GM23338 (cell line): ENCODE measurements at regions not wholly inside any gene's neighbourhood (a gene's known extent, or its start where the extent isn't known, plus 50 kb on each side); places are given as distances from the start of the nearest gene placed in this dataset.
A peak's percentile ranks its signal among the peaks of the same experiment; 100 is the strongest.

Source experiments
- ATAC-seq: fragments of 200-7000 bp; cut with Tn5 transposase; 3 replicates; pipeline ENCODE4 v1.9.1; 2020
- DNase-seq: peaks from one replicate; pipeline ENCODE4 v3.0.0-alpha.2; 2015; ENCODE audit warnings: low spot score
- H2AFZ ChIP-seq: fragments of 200-600 bp; sonication (generic); 2 replicates; pipeline ENCODE4 v1.8.0; 2016; ENCODE audit warnings: antibody characterized with exemption, mild to moderate bottlenecking, moderate library complexity
- H3F3A ChIP-seq: fragments of 200-600 bp; sonication (generic); replicated peaks from 2 replicates; pipeline ENCODE4 v1.8.0; 2017; ENCODE audit warnings: antibody characterized with exemption, mixed run types, low read depth
- H3K27ac ChIP-seq: fragments of 200-600 bp; sonication (generic); 2 replicates; pipeline ENCODE4 v1.6.1; 2016; ENCODE audit warnings: low read depth
- H3K27me3 ChIP-seq: fragments of 200-600 bp; sonication (generic); 2 replicates; pipeline ENCODE4 v1.8.0; 2016; ENCODE audit warnings: mild to moderate bottlenecking, mixed run types, moderate library complexity; ENCODE audit not compliant: insufficient read depth
- H3K36me3 ChIP-seq: fragments of 200-600 bp; sonication (generic); 2 replicates; pipeline ENCODE4 v1.8.0; 2016; ENCODE audit warnings: mild to moderate bottlenecking; ENCODE audit not compliant: insufficient read depth
- H3K4me1 ChIP-seq: fragments of 200-600 bp; sonication (generic); 2 replicates; pipeline ENCODE4 v1.8.0; 2016; ENCODE audit warnings: mild to moderate bottlenecking, moderate library complexity; ENCODE audit not compliant: insufficient read depth
- H3K4me2 ChIP-seq: fragments of 200-600 bp; sonication (generic); 2 replicates; pipeline ENCODE4 v1.7.1; 2017; ENCODE audit warnings: mixed run types
- H3K4me3 ChIP-seq: fragments of 200-600 bp; sonication (generic); 2 replicates; pipeline ENCODE4 v1.6.1; 2016; ENCODE audit warnings: mixed run types
- H3K79me2 ChIP-seq: fragments of 200-600 bp; sonication (generic); replicated peaks from 2 replicates; pipeline ENCODE4 v1.8.0; 2017; ENCODE audit warnings: mild to moderate bottlenecking; ENCODE audit not compliant: insufficient read depth
- H3K9me2 ChIP-seq: fragments of 200-600 bp; sonication (generic); 2 replicates; pipeline ENCODE4 v1.8.0; 2017; ENCODE audit not compliant: insufficient read depth
- H4K20me1 ChIP-seq: fragments of 200-600 bp; sonication (generic); replicated peaks from 2 replicates; pipeline ENCODE4 v1.8.0; 2017; ENCODE audit warnings: mild to moderate bottlenecking; ENCODE audit not compliant: insufficient read depth
- H3K27ac Mint-ChIP-seq: 2 replicates; pipeline ENCODE4 v1.8.0; 2020; ENCODE audit warnings: inconsistent platforms, mild to moderate bottlenecking, moderate library complexity, mixed read lengths
- H3K27me3 Mint-ChIP-seq: 3 replicates; pipeline ENCODE4 v1.8.0; 2022; ENCODE audit warnings: low read depth, mild to moderate bottlenecking, moderate library complexity, mixed read lengths, inconsistent platforms; ENCODE audit not compliant: insufficient read depth, poor library complexity
- H3K36me3 Mint-ChIP-seq: 3 replicates; pipeline ENCODE4 v1.8.0; 2021; ENCODE audit warnings: low read depth, mild to moderate bottlenecking, inconsistent platforms, moderate library complexity, mixed read lengths
- H3K4me1 Mint-ChIP-seq: 3 replicates; pipeline ENCODE4 v1.8.0; 2020; ENCODE audit warnings: mild to moderate bottlenecking, inconsistent platforms, mixed read lengths
- H3K4me3 Mint-ChIP-seq: 3 replicates; pipeline ENCODE4 v1.8.0; 2021; ENCODE audit warnings: moderate library complexity, mild to moderate bottlenecking, inconsistent platforms, mixed read lengths
- H3K9me3 Mint-ChIP-seq: 3 replicates; pipeline ENCODE4 v1.8.0; 2020; ENCODE audit warnings: moderate library complexity, mild to moderate bottlenecking, inconsistent platforms, mixed read lengths
- CREB1 ChIP-seq: fragments of 250-450 bp; sonication (Bioruptor Pico); IDR thresholded peaks from 2 replicates; pipeline ENCODE4 v1.5.0; 2020; ENCODE audit warnings: low read depth, mild to moderate bottlenecking, moderate library complexity
- CTCF ChIP-seq, 2 experiments: fragments of 200-600 bp in 1 of 2; sonication (generic) in 1 of 2; conservative IDR thresholded peaks; 2 replicates each; pipeline versions ENCODE4 v1.5.1 to v1.6.1; 2016 to 2017; ENCODE audit warnings: antibody characterized with exemption in 2 of 2, low read depth in 2 of 2, mild to moderate bottlenecking in 2 of 2, moderate library complexity in 1 of 2
- EZH2 ChIP-seq: fragments of 200-600 bp; sonication (generic); IDR thresholded peaks from one replicate; pipeline ENCODE4 v1.8.0; 2017; ENCODE audit warnings: antibody characterized with exemption, mild to moderate bottlenecking, low read depth; ENCODE audit not compliant: unreplicated experiment
- EZH2phosphoT487 ChIP-seq: fragments of 200-600 bp; sonication (generic); IDR thresholded peaks from one replicate; pipeline ENCODE4 v1.8.1; 2018; ENCODE audit warnings: antibody characterized with exemption; ENCODE audit not compliant: unreplicated experiment
- JUNB ChIP-seq: IDR thresholded peaks from one replicate; pipeline ENCODE4 v1.6.1; 2016; ENCODE audit warnings: antibody characterized with exemption; ENCODE audit not compliant: unreplicated experiment
- NANOG ChIP-seq: IDR thresholded peaks from 2 replicates; pipeline ENCODE4 v1.6.1; 2016; ENCODE audit warnings: antibody characterized with exemption, borderline replicate concordance
- POLR2AphosphoS5 ChIP-seq: IDR thresholded peaks from 2 replicates; pipeline ENCODE4 v1.6.1; 2016; ENCODE audit warnings: antibody characterized with exemption, low read depth
- STAT1 ChIP-seq: IDR thresholded peaks from one replicate; pipeline ENCODE4 v1.6.1; 2016; ENCODE audit warnings: antibody characterized with exemption; ENCODE audit not compliant: unreplicated experiment
- ZNF114 ChIP-seq: fragments of 250-450 bp; sonication (Bioruptor Pico); IDR thresholded peaks from 2 replicates; pipeline ENCODE4 v1.5.0; 2020; ENCODE audit warnings: mild to moderate bottlenecking, moderate library complexity
- ZNF331 ChIP-seq: fragments of 250-450 bp; sonication (Bioruptor Pico); IDR thresholded peaks from 2 replicates; pipeline ENCODE4 v1.5.0; 2020; ENCODE audit warnings: low read depth, mild to moderate bottlenecking, moderate library complexity
- ZNF462 ChIP-seq: fragments of 250-450 bp; sonication (Bioruptor Pico); IDR thresholded peaks from 2 replicates; pipeline ENCODE4 v1.5.0; 2020; ENCODE audit warnings: mild to moderate bottlenecking, moderate library complexity
- TF ChIP-seq, protein P1 (sequence below): IDR thresholded peaks from one replicate; pipeline ENCODE4 v1.6.1; 2018; ENCODE audit warnings: antibody characterized with exemption; ENCODE audit not compliant: unreplicated experiment
- TF ChIP-seq, protein P2 (sequence below): IDR thresholded peaks from 2 replicates; pipeline ENCODE4 v1.6.1; 2016; ENCODE audit warnings: antibody characterized with exemption

GRCh38 chr7:138345567-138345966 lies 114.5 kb upstream of the TRIM24 start:
- DNase-seq, result no peak
- Mint-ChIP-seq H3K9me3 (peaks cover 78% of the 10 kb centered on the region), H3K4me1 (no peaks in the 10 kb centered on the region), H3K4me3 (no peak overlapping the region), H3K36me3 (peaks cover 72% of the 10 kb centered on the region), H3K27me3 (no peaks in the 10 kb centered on the region), H3K27ac (no peak overlapping the region)
- no peaks in the 10 kb centered on the region for H3K4me1 ChIP-seq
- no peaks in the 10 kb centered on the region; the same call in 1 of the 2 replicates for H3K9me2 ChIP-seq
- no peak overlapping the region for H2AFZ ChIP-seq
- peak overlapping the region; percentile 13; the same call in 1 of the 2 replicates for H3K4me3 ChIP-seq
- H3K27ac ChIP-seq, result no peak overlapping the region
- H3K27me3 ChIP-seq, result no peaks in the 10 kb centered on the region
- ATAC-seq, result no peak
- no peaks in the 10 kb centered on the region for H3K79me2 ChIP-seq
- TF ChIP-seq, protein P1, sequence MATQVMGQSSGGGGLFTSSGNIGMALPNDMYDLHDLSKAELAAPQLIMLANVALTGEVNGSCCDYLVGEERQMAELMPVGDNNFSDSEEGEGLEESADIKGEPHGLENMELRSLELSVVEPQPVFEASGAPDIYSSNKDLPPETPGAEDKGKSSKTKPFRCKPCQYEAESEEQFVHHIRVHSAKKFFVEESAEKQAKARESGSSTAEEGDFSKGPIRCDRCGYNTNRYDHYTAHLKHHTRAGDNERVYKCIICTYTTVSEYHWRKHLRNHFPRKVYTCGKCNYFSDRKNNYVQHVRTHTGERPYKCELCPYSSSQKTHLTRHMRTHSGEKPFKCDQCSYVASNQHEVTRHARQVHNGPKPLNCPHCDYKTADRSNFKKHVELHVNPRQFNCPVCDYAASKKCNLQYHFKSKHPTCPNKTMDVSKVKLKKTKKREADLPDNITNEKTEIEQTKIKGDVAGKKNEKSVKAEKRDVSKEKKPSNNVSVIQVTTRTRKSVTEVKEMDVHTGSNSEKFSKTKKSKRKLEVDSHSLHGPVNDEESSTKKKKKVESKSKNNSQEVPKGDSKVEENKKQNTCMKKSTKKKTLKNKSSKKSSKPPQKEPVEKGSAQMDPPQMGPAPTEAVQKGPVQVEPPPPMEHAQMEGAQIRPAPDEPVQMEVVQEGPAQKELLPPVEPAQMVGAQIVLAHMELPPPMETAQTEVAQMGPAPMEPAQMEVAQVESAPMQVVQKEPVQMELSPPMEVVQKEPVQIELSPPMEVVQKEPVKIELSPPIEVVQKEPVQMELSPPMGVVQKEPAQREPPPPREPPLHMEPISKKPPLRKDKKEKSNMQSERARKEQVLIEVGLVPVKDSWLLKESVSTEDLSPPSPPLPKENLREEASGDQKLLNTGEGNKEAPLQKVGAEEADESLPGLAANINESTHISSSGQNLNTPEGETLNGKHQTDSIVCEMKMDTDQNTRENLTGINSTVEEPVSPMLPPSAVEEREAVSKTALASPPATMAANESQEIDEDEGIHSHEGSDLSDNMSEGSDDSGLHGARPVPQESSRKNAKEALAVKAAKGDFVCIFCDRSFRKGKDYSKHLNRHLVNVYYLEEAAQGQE, result no peak
- TF ChIP-seq NANOG (no peak), ZNF462 (CRISPR knock-in tag) (no peak), EZH2phosphoT487 (no peak), EZH2 (no peak), JUNB (no peak), CREB1 (CRISPR knock-in tag) (no peak), ZNF114 (no peak), CTCF (conservative IDR thresholded peaks at IDR 0.05; ENCODE audit: low read depth in 2 of 2) (no peak), ZNF331 (no peak), POLR2AphosphoS5 (no peak), STAT1 (no peak)
- TF ChIP-seq, protein P2, sequence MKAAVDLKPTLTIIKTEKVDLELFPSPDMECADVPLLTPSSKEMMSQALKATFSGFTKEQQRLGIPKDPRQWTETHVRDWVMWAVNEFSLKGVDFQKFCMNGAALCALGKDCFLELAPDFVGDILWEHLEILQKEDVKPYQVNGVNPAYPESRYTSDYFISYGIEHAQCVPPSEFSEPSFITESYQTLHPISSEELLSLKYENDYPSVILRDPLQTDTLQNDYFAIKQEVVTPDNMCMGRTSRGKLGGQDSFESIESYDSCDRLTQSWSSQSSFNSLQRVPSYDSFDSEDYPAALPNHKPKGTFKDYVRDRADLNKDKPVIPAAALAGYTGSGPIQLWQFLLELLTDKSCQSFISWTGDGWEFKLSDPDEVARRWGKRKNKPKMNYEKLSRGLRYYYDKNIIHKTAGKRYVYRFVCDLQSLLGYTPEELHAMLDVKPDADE, result no peak
- H3F3A ChIP-seq, result no peaks in the 10 kb centered on the region
- no peak overlapping the region for H3K4me2 ChIP-seq
- H4K20me1 ChIP-seq, result no peaks in the 10 kb centered on the region
- no peaks in the 10 kb centered on the region for H3K36me3 ChIP-seq
